ENCODE measurements at regions not wholly inside any gene's neighbourhood (a gene's known extent, or its start where the extent isn't known, plus 50 kb on each side); places are given as distances from the start of the nearest gene placed in this dataset.

DNA sequence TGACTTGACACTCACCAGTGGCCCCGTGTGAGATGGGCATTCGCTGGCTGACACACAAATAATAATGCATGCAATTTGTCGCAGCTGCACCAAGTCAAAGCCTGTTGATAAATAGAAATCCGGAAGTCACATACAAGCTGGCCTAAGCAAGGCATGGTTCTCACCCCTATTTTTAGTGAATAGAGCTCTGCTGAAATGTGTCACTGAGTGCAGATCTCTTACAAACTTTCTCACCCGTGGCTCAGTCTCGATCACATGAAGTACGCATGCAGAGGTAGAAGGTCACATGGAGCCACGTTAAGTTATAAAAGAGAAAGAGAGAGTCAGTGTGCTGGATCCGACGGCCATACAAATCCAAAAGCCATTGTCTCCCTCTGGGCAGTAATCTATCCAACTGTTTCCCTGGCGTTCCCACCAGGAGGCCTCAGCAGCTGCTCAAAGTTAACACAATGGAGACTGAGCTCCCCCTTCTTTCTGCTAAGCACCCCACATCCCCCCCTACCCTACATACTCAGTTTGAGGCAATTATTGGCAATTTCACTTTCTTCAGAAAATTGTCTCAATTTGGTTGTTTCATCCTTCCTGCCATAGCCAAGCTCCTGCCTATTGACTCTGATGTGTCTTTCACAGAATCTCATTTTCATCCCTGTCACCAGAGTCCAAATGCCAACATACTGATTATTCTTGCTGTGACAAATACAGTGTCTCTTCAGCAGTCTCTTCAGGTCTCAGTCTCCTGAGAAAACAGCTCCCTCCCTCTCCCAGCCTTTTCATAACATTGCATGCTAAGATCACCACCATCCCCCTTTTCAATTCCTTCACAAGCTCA is 473.3 kb upstream of the NRP1 start:
- TF ChIP-seq, protein P1, sequence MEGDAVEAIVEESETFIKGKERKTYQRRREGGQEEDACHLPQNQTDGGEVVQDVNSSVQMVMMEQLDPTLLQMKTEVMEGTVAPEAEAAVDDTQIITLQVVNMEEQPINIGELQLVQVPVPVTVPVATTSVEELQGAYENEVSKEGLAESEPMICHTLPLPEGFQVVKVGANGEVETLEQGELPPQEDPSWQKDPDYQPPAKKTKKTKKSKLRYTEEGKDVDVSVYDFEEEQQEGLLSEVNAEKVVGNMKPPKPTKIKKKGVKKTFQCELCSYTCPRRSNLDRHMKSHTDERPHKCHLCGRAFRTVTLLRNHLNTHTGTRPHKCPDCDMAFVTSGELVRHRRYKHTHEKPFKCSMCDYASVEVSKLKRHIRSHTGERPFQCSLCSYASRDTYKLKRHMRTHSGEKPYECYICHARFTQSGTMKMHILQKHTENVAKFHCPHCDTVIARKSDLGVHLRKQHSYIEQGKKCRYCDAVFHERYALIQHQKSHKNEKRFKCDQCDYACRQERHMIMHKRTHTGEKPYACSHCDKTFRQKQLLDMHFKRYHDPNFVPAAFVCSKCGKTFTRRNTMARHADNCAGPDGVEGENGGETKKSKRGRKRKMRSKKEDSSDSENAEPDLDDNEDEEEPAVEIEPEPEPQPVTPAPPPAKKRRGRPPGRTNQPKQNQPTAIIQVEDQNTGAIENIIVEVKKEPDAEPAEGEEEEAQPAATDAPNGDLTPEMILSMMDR (IDR thresholded peaks at IDR 0.05; ENCODE audit: borderline replicate concordance, extremely low read depth, low read length, poor library complexity, severe bottlenecking), result no peak
- TF ChIP-seq EZH2 (IDR thresholded peaks at IDR 0.05; ENCODE audit: borderline replicate concordance, low read depth, low read length, severe bottlenecking), result no peak
